ENCODE measurements at regions not wholly inside any gene's neighbourhood (a gene's known extent, or its start where the extent isn't known, plus 50 kb on each side); places are given as distances from the start of the nearest gene placed in this dataset.

GRCh38 chr2:61688369-61689334 lies 150.5 kb upstream of the XPO1 start:
- Histone ChIP-seq H3K4me3 (no peak overlapping the region), H3K9me3 (no peaks in the 10 kb centered on the region), H3K36me3 (no peaks in the 10 kb centered on the region), H3K4me1 (no peaks in the 10 kb centered on the region), H3K27me3 (no peaks in the 10 kb centered on the region), H3K27ac (peak overlapping the region; percentile 13 to 38)
- no peak for DNase-seq (ENCODE audit: low spot score in 2 of 2)
- intact Hi-C loops (cut with DNase I; ENCODE audit: low total_unique reads): loop anchor here (2.0 kb wide), 1 partner anchor 22 kb away; no protein-coding TSS in a partner anchor
- TF ChIP-seq, protein P1, sequence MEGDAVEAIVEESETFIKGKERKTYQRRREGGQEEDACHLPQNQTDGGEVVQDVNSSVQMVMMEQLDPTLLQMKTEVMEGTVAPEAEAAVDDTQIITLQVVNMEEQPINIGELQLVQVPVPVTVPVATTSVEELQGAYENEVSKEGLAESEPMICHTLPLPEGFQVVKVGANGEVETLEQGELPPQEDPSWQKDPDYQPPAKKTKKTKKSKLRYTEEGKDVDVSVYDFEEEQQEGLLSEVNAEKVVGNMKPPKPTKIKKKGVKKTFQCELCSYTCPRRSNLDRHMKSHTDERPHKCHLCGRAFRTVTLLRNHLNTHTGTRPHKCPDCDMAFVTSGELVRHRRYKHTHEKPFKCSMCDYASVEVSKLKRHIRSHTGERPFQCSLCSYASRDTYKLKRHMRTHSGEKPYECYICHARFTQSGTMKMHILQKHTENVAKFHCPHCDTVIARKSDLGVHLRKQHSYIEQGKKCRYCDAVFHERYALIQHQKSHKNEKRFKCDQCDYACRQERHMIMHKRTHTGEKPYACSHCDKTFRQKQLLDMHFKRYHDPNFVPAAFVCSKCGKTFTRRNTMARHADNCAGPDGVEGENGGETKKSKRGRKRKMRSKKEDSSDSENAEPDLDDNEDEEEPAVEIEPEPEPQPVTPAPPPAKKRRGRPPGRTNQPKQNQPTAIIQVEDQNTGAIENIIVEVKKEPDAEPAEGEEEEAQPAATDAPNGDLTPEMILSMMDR (IDR thresholded peaks at IDR 0.05): no peak
- TF ChIP-seq POLR2AphosphoS5 (IDR thresholded peaks at IDR 0.05) (no peak), POLR2A (IDR thresholded peaks at IDR 0.05) (no peak)

DNA sequence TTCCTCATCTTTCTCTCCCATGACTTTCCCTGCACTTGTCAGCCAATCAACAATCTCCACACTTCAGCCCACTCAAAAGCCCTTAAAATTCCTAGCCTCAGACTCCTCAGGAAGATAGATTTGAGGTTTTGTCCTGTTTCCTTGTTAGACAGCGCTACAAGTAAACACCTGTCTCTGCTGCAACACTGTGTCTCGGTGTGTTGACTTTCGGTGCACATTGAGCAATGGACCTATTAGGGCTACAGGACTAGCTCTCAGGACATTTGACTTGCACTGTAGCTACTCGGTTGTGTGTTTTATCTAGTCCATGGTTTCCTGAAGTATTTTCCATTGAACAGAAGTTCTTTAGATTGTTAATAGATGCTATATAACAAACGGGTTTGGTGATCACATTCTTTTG lies 140.9 kb upstream of the XPO1 start:
- peaks cover 0 to 7% of the 10 kb centered on the region in 2 donors for H3K9me3 ChIP-seq
- no peak overlapping the region for H3K4me3 ChIP-seq
- DNase-seq (ENCODE audit: low spot score in 2 of 2): no peak
- H3K27ac ChIP-seq: no peak overlapping the region
- H3K27me3 ChIP-seq: no peaks in the 10 kb centered on the region
- intact Hi-C loops (cut with DNase I; ENCODE audit: low total_unique reads): no loop called here
- H3K36me3 ChIP-seq: no peaks in the 10 kb centered on the region
- TF ChIP-seq, protein P1 (IDR thresholded peaks at IDR 0.05): no peak
- TF ChIP-seq POLR2AphosphoS5 (IDR thresholded peaks at IDR 0.05) (no peak), POLR2A (IDR thresholded peaks at IDR 0.05) (no peak)
- H3K4me1 ChIP-seq: no peaks in the 10 kb centered on the region

- intact Hi-C loops (cut with DNase I; ENCODE audit: low total_unique reads): no loop called here
- no peak for DNase-seq (ENCODE audit: low spot score in 2 of 2)
- TF ChIP-seq, protein P1 (IDR thresholded peaks at IDR 0.05): no peak
- TF ChIP-seq POLR2AphosphoS5 (IDR thresholded peaks at IDR 0.05): no peak
- TF ChIP-seq POLR2A (IDR thresholded peaks at IDR 0.05): no peak
- Histone ChIP-seq H3K27me3 (no peaks in the 10 kb centered on the region), H3K4me1 (no peaks in the 10 kb centered on the region), H3K36me3 (no peaks in the 10 kb centered on the region), H3K27ac (no peak overlapping the region), H3K9me3 (peaks cover 0 to 7% of the 10 kb centered on the region in 2 donors), H3K4me3 (no peak overlapping the region)
These were observed 139.8 kb upstream of the XPO1 start for GRCh38 chr2:61677942-61678341.

DNA sequence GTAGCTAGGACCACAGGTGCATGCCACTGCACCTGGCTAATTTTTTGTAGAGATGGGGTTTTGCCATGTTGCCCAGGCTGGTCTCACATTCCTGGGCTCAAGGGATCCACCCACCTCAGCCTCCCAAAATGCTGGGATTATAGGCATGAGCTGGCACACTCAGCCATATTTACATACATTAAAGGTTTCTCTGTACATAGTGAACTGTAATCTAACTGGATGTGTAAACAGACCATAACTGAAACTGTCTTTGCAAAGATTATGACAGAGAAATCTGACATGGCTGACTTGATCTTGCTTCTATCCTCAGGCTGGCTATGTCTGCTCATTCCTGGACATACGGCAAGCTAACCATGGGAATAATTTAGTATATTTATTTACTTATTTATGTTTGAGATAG lies 139.2 kb upstream of the XPO1 start:
- intact Hi-C loops (cut with DNase I; ENCODE audit: low total_unique reads): no loop called here
- TF ChIP-seq POLR2A (IDR thresholded peaks at IDR 0.05) (no peak), POLR2AphosphoS5 (IDR thresholded peaks at IDR 0.05) (no peak)
- TF ChIP-seq, protein P1 (IDR thresholded peaks at IDR 0.05): no peak
- Histone ChIP-seq H3K27me3 (no peaks in the 10 kb centered on the region), H3K4me3 (no peak overlapping the region), H3K4me1 (no peaks in the 10 kb centered on the region), H3K36me3 (no peaks in the 10 kb centered on the region), H3K9me3 (peaks cover 0 to 7% of the 10 kb centered on the region in 2 donors), H3K27ac (no peak overlapping the region)
- no peak for DNase-seq (ENCODE audit: low spot score in 2 of 2)

DNA sequence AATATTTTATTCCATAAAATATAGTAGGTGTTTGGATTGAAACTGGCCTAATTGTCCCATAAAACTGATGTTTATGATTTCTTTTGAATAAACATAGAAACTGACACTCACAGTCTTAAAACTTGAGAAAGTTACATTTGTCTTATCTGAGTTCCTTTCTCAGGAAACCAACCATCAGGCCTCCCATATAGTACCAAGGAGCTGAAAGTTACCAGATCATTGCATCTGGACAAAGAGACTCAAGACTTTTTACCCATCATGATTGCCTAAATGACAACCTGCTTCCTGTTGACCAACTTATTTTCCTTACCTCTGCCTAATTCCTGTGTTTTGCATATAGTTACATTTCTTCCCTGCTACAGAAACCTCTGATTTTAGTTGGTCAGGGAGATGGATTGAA lies 137.0 kb upstream of the XPO1 start:
- TF ChIP-seq POLR2A (IDR thresholded peaks at IDR 0.05) (no peak), POLR2AphosphoS5 (IDR thresholded peaks at IDR 0.05) (no peak)
- TF ChIP-seq, protein P1 (IDR thresholded peaks at IDR 0.05): no peak
- peaks cover 0 to 7% of the 10 kb centered on the region in 2 donors for H3K9me3 ChIP-seq
- no peak overlapping the region for H3K27ac ChIP-seq
- H3K4me3 ChIP-seq: no peak overlapping the region
- no peaks in the 10 kb centered on the region for H3K27me3 ChIP-seq
- no peak for DNase-seq (ENCODE audit: low spot score in 2 of 2)
- intact Hi-C loops (cut with DNase I; ENCODE audit: low total_unique reads): no loop called here
- no peaks in the 10 kb centered on the region for H3K4me1 ChIP-seq
- no peaks in the 10 kb centered on the region for H3K36me3 ChIP-seq

Data from breast epithelium (tissue), 4 donors.